GM21825 (cell line): ENCODE measurements at regions not wholly inside any gene's neighbourhood (a gene's known extent, or its start where the extent isn't known, plus 50 kb on each side); places are given as distances from the start of the nearest gene placed in this dataset.

Source experiments
- ATAC-seq: cut with Tn5 transposase; IDR thresholded peaks from one replicate; pipeline ENCODE4 v1.9.1; 2021; ENCODE audit warnings: mild to moderate bottlenecking, moderate library complexity; ENCODE audit not compliant: unreplicated experiment

DNA sequence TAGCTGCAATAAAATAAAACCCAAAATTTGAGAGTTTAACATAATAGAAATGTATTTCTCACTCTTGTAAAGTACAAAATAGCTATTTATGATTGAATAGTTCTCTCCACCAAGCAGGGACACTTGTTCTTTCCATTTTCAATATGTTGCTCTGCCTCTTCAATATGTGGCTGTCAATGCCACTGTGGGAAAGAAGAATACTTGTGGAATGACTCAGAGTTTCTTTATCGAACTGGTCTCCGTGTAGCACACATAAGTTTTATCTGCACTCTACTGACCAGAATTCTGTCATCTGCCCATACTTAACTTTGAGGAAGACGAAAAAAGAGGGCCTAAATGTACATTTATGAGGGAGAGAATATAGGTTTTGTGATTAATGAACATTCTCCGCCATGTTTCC is 256.9 kb downstream of the ATXN7L3B start:
- ATAC-seq: no peak

DNA sequence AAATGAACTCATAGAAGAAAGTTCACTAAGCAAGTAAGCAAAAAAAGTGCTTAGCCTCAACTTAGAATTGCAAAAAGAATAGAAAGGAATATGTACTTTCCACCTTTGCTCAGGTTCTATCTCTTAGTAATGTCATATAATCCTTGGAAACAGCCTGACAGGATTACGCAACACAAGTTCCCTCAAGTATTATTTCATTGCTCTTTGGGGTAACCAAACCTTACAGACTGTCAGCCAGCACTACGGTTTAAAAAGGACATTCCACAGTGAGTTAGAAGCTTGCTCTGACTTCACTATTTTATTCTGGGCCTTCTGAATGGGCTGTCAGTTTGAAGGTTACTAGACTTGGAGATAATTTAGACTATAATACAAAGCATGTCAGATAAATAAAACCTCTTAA is 264.0 kb downstream of the ATXN7L3B start:
- no peak for ATAC-seq

DNA sequence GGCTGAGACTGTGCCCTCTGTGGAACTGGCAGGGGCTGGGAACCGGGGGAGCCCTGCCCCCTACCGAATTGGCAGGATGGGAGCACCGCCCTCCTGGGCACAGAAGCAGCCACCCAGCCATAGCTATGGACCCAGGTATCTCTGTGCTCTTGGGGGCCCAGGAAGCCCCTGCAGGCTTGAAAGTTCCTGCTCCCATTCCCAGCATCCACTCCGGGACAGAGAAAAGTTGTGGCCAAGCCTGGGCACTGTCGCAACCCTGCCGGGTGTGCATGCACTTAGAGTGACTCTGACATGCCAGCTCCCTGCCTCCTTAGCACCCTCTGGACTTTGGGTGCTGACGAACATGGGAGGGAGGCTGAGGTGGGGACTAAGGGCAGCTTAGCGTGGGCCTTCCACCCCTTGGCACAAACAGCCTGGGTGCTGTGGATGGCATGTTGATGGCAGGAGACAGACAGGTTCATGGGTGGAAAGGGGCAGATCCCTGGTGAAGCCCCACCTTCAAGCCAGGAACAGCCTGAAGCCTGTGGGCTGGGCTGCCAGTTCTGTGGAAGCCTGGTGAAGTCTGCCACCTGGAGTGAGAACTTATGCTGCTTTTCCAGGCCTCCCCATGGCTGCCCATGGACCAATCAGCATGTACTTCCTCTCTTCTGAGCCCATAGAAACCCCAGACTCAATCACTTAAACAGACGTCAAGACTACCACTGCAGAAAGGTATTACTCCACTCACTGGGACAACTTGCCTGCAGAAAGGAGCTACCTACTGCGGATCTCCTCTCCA is 279.0 kb downstream of the ATXN7L3B start:
- ATAC-seq: no peak

DNA sequence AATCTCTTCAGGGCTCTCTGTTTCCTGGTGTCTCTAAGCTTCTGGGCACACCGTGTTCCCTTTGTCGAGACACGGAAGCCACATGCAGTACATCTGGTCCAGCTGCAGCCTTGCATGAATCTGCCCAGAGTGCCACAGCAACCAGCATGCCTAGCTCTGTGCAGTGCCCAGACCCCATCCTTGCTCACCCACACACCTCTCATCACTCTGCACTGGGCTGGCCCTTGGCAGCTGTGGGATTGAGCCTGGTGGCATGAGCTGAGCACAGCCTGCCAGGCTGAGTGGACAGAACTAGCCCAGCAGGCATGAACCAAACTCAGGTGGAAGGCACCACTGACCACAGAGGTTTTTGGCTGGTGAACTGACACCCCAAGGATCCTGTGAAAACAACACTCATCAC is 279.9 kb downstream of the ATXN7L3B start:
- ATAC-seq: no peak

DNA sequence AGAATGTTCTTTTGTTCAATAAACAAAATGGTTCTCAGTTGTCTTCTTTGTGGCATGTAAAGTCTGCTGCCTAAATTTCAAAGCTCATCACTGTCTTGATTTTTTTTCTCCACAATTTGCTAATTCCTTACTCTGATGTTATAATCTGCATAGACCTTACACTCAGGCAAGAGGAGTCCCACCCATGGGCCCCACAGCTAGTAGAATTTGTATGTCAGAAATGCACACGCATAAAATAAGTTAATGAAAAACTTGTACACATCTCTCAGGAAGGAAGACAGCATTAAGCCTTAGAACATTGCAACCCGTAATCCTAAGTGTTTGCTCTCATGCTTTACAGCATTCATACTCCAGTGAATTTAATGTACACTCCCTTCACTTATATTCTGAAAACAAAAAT is 280.8 kb downstream of the ATXN7L3B start:
- no peak for ATAC-seq

DNA sequence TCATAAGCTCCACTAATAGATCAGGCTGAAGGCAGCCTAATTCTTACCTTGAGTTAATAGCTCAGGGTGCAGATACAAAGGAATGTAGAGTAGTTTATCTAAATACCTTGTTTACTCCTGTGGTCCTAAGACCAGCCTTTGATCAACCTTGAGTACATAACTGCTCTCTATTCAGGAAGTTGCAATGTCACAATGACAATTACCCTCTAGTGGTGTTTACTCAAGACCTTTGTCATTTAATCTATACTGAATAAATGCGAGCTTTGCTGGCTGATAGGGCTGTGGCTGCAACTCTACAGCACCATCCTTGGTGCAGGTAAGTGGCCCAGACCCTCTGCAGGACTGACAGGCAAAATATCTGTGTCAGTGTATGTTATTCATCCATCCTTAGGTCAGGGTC is 282.7 kb downstream of the ATXN7L3B start:
- ATAC-seq: no peak

DNA sequence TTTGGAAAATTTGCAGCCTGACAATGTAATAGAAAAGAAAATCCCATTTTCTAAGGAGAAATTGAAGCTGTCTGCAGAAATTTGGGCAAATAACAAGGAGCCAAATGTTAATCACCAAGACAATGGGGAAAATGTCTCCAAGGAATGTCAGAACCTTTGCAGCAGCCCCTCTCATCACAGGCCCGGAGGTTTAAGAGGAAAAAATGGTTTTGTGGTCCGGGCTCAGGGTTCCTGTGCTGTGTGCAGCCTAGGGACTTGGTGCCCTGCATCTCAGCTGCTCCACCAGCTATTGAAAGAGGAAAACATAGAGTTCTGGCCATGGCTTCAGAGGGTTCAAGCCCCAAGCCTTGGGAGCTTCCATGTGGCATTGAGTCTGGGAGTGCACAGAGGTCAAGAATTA is 298.9 kb downstream of the ATXN7L3B start:
- no peak for ATAC-seq

DNA sequence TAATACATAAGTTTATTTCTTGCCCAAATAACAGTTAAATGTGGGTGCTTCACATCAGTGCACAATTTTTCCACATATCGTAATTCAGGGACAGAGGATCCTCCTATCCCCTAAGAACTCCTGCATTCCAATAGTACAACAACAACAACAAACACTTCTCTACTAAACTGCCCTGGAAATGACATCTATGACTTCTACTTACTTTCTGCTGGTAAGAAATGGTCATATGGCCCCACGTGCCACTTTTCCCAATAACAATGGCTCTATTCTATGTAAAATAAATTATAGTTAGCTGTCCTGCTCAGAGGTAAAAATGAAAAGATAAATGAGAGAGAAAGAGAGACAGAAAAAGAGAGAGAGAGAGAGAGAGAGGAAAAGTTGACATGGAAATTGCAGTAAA is 308.5 kb downstream of the ATXN7L3B start:
- no peak for ATAC-seq

DNA sequence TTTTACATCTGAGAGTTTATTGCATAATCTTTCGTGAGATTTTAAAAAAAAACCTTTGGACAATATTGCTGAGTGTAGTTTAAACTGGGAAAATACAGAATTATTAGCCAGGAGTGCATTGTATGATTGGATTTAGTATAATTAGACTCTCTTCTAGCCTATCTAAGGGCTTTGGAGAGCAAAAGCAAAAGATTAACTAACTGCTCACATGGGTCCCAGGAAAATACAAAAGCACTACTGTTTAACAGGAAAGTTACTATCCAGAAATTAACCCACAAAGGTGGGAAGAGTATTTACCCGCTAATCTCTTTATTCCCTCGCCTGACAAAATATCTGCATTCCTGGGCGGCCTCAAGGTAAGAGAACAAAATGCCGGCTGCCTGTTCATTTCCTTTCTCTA is 309.5 kb downstream of the ATXN7L3B start:
- ATAC-seq: no peak

DNA sequence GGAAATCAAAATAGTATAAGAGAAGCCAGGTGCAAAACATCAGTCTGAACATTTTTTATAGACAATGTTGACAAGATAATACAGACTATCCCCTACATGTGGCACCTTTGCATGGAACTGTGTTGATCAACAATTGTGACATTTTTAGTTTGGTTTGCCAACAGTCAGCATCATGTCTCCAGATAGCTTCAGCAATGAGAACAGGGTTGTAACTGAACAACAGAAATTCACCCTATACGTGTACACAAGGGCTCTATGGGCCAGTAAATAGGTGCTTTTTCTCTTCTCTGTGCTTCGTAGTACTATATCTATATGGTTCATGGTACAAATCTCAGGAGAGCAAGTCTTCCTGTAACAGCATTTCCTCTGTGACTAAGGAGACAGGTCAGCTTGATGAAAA is 310.4 kb downstream of the ATXN7L3B start:
- no peak for ATAC-seq

DNA sequence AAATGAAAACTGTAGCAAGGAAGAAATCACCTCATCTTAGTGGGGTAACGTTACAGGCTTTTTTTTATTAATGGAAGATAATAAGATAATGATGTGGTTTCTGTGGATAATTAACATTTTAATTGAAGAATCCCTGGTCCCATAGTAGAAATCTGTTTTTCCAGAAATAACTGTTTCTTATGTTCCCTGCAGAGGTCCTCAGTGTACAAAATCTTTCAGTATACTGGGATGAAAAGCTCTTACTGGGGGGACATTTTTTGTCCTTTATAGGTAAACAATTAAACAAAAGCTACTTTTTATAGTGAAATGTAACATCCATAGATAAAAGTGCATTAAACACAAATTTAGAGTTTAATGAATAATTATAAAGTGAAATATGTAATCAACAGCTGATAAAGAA is 312.2 kb downstream of the ATXN7L3B start:
- no peak for ATAC-seq

DNA sequence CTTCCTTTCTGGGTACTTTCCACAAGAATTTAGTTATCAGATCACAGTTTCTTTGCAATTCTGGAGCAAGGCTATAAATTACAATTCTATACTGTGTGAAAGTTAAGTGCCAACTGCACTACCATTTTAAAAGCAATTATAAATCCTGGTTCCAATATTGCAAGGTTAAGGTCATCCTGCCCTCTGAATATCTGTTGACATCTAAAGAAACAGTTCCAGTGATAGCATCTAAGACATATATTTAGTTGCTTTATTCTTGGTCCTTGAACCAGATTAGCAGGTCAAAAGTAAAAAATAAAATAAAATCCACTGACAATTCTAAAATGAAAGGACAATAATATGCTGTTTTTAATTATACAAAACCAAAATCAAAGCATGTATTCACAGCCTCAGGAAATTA is 334.2 kb downstream of the ATXN7L3B start:
- ATAC-seq: no peak

DNA sequence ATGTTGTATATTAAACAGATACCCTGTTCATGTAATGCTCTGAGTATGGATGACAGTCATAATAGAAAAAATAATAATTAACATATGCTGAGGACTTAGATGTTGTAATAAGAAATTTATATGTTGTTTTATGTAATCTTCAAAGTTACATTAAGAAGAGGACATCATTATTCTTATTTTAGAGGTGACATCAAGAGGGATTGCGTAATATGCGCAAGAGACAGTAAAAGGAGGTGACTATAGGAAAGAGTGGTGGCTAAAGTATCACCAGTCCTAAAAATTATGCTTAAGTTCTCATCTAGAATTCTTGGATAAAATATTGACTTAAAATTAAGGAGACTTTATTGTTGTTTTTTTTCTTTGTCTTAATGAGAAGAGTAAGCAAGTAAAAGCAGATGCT is 323.9 kb downstream of the KCNC2 start:
- no peak for ATAC-seq

DNA sequence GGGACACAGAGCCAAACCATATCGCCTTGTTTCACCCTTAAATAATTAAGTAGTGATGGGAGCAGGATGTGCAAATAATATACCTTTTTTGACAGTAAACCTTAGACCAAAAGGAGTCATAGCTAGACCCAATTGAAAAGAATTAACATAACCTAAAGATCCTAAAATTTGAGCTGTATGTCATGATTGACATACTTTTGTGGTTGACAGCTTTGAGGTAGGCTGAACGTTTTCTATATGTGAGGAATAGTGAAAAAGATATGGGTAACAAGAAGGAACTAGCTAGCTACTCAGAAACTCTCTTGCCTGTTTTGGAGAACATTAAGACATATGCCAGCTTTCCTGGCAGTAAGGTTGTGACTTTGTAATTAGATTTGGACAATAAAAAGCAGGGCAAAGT is 320.6 kb downstream of the KCNC2 start:
- no peak for ATAC-seq

DNA sequence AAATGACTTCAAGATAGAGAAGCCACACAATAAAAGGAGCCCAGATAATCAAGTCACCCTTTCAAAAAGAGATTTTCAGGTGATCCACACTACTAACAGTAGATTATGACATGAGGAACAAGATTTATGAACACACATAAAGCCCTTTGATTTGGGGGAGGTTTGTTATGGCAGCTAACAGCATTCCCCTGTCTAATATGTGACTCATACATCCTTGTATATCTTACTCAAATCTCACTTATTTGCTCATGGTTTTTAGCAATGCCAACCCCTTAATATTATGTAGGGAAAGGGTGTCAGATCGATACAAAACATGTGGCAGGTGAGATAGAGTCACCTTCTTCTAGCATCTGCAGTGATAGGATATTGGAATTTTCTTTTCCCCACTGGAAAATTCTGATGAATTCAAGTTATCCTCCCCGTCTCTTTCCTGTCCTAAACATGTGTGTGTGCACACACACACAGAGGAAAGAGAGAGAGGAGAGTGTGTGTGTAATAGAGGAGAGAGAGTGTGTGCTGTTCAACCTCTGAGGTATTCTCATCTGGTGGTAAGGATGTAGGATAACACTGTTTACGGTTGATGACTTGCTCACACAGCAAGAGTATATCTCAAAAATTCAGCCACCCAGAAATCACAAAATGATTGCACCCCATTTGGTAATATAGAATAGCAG is 319.9 kb downstream of the KCNC2 start:
- peak; percentile 55 for ATAC-seq

DNA sequence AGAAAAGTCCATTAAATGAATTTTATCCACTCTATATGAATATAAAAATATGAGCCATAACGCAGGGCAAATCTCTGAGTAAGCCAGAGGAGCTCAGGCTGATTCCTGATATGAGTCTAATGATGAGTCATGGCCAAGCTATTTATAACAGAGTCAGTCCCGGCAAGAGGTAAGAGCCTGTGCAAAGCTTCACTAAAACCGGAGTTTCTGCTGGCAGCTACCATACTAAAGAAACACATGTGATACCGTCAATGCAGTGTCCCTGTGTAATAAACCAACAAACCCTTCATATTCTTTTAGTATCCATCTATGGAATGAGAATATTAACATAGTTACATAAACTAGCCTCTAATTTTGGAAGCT is 319.4 kb downstream of the KCNC2 start:
- ATAC-seq: peak; percentile 94

DNA sequence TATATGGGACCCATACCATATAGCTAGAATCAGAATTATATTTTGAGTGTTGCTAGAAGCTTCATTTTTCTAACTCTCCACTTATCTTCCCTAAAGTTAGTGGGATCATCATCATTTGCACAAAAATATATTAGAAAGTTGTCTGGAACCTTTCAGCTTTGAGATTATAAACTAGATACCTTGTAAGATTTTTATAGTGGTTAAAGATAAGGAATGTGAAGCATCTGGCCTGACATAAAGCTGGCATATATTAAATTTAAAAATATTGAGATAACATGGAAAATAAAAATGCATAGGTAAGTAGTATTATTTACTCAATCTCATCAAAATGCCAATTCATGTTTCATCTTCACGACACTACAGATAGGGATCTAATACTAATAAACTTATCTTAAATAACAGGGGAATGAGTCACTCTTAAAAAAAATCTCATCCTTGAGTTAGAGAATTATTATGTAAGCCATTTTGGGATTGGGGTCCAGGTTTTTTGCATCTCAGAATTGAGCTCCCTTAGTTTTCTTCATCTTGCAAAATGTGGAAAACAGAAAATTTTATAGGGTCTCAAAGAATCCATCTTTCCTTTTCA is 318.5 kb downstream of the KCNC2 start:
- no peak for ATAC-seq

DNA sequence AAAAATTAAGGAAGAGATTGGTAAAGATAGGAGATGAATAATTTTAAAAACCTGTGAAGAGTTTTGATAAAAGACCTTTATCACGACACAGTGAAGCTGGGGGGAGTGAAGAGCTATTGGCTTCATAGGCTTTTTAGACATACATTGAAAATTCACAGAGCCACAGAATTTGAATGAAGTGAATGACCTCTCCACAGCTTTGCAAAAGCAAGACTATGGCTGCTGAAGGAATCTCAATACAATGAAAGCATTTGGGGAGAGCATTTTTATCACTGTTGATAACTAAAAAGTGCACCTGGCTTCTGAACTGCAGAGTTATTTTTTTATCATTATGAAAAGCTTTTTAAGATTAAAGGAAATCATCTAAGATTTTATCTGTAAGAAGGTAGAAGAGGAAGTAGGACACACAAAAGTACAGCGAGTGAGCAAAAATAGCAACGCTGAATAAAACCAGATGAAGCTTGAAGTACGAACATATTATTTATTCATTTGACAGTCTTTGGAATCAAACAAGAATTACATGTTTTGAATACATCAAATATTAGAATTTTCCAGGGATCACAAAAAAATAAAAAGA is 317.5 kb downstream of the KCNC2 start:
- no peak for ATAC-seq

DNA sequence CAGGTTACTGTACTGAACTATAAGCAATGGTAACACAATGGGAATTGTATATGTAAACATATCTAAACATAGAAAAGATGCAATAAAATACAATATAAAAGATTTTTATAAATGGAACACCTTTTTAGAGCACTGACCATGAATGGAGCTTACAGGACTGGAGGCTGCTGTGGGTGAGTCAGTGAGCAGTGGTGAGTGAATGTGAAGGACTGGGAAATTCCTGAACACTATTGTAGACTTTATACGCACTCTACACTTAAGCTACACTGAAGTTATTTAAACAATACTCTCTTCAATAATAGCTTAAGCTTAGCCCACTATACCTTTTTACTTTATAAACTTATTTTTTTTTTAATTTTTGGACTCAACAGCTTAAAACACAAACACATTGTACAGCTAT is 313.5 kb downstream of the KCNC2 start:
- ATAC-seq: no peak

DNA sequence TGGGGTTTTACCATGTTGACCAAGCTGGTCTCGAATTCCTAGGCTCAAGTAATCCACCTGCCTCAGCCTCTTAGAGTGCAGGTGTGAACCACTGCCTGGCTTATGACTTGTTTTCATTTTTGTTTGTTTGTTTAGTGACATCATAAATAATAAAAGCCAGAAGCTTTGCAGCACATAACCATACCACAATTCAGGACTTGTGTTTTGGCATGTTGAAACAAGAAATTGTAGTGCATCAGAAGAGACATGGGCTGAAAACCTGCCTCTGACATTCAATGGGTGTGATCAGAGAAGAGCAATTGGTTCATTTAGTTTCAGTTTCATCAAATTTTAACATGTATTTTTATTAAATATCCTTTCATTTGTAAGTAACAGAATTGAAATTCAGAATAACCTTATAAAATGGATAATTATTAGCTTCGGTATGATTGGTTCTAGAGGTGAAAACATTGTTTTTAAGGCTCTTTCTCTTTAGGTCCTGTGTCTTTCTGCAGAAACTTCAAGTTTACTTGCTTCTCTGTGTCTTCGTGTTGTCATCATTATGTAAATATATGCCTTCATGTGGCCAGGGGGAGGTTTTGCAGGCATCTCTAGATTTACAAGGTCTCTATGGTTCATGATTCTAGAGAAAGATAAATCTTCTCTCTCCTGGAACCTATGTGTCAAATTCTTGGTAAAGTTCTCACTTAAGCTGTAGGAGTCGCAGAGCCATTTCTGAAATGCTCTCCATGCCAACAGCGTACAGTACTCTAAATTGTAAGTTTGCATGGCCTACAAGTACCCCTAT is 312.0 kb downstream of the KCNC2 start:
- no peak for ATAC-seq
